ENCODE measurements at regions not wholly inside any gene's neighbourhood (a gene's known extent, or its start where the extent isn't known, plus 50 kb on each side); places are given as distances from the start of the nearest gene placed in this dataset.

DNA sequence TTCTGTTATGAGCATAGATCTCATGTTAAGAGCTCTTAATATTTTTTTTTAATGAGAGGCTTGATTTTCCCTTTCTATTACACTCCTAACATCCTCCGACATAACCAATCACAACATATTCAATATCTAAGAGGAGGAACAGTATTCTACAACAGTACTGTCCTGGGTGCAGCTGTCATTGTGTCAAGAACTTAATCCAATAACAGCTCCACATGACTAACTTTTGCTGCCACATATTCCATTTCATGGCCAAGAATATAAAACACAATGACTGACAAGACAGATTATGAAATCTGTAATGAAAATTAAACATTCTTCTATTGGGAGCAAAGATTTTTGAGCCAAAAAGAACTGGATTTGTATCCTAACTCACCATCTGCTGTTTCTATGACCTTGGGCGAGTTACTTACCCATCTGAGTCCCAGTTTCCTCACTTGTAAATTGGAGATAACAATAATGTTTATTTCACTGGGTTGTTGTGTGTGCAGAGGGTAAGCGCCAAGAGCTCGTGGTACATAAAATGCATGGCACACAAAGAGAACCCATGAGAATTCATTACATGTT is 405.6 kb downstream of the SPRY1 start:
- TF ChIP-seq EZH2 (IDR thresholded peaks at IDR 0.05; ENCODE audit: low read length): no peak
- TF ChIP-seq, protein P1, sequence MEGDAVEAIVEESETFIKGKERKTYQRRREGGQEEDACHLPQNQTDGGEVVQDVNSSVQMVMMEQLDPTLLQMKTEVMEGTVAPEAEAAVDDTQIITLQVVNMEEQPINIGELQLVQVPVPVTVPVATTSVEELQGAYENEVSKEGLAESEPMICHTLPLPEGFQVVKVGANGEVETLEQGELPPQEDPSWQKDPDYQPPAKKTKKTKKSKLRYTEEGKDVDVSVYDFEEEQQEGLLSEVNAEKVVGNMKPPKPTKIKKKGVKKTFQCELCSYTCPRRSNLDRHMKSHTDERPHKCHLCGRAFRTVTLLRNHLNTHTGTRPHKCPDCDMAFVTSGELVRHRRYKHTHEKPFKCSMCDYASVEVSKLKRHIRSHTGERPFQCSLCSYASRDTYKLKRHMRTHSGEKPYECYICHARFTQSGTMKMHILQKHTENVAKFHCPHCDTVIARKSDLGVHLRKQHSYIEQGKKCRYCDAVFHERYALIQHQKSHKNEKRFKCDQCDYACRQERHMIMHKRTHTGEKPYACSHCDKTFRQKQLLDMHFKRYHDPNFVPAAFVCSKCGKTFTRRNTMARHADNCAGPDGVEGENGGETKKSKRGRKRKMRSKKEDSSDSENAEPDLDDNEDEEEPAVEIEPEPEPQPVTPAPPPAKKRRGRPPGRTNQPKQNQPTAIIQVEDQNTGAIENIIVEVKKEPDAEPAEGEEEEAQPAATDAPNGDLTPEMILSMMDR (optimal IDR thresholded peaks at IDR 0.05 in 1 of 3, IDR thresholded peaks at IDR 0.05 in 1 of 3, conservative IDR thresholded peaks at IDR 0.05 in 1 of 3; ENCODE audit: extremely low read depth in 1 of 3, insufficient read depth in 2 of 3, low read length in 3 of 3): no peak
